ENCODE measurements at regions not wholly inside any gene's neighbourhood (a gene's known extent, or its start where the extent isn't known, plus 50 kb on each side); places are given as distances from the start of the nearest gene placed in this dataset.

GRCh38 chr4:128603081-128603480 is 206.4 kb upstream of the JADE1 start:
- no peak overlapping the region for H3K4me3 ChIP-seq (replicated peaks; ENCODE audit: low read depth, low read length)
- no peak for TF ChIP-seq CTCF (IDR thresholded peaks at IDR 0.05; ENCODE audit: low read depth, low read length, missing control alignments)
- no peak for DNase-seq (ENCODE audit: extremely low read depth, low read depth)

- no peak overlapping the region for H3K4me3 ChIP-seq (replicated peaks; ENCODE audit: low read depth, low read length)
- no peak for DNase-seq (ENCODE audit: extremely low read depth, low read depth)
- no peak for TF ChIP-seq CTCF (IDR thresholded peaks at IDR 0.05; ENCODE audit: low read depth, low read length, missing control alignments)
Observed at GRCh38 chr4:128601991-128602695, 207.4 kb upstream of the JADE1 start.

- DNase-seq (ENCODE audit: extremely low read depth, low read depth), result peak; percentile 82
Observed at GRCh38 chr4:128600996-128601871, 208.3 kb upstream of the JADE1 start.

GRCh38 chr4:128600410-128600809 is 209.1 kb upstream of the JADE1 start:
- no peak for TF ChIP-seq CTCF (IDR thresholded peaks at IDR 0.05; ENCODE audit: low read depth, low read length, missing control alignments)
- no peak overlapping the region for H3K4me3 ChIP-seq (replicated peaks; ENCODE audit: low read depth, low read length)
- DNase-seq (ENCODE audit: extremely low read depth, low read depth), result no peak

More at GRCh38 chr4:128600996-128601871, 208.3 kb upstream of the JADE1 start:
- TF ChIP-seq CTCF (IDR thresholded peaks at IDR 0.05; ENCODE audit: low read depth, low read length, missing control alignments), result no peak
- H3K4me3 ChIP-seq (replicated peaks; ENCODE audit: low read depth, low read length), result no peak overlapping the region

GRCh38 chr4:128597500-128597899 is 212.0 kb upstream of the JADE1 start:
- no peak for DNase-seq (ENCODE audit: extremely low read depth, low read depth)
- H3K4me3 ChIP-seq (replicated peaks; ENCODE audit: low read depth, low read length), result no peak overlapping the region

GRCh38 chr4:128596853-128597252 is 212.6 kb upstream of the JADE1 start:
- TF ChIP-seq CTCF (IDR thresholded peaks at IDR 0.05; ENCODE audit: low read depth, low read length, missing control alignments), result no peak
- no peak for DNase-seq (ENCODE audit: extremely low read depth, low read depth)
- H3K4me3 ChIP-seq (replicated peaks; ENCODE audit: low read depth, low read length), result no peak overlapping the region

More at GRCh38 chr4:128597500-128597899, 212.0 kb upstream of the JADE1 start:
- no peak for TF ChIP-seq CTCF (IDR thresholded peaks at IDR 0.05; ENCODE audit: low read depth, low read length, missing control alignments)

Data from HFF-Myc (cell line).